Left colon (tissue), 2 donors: ENCODE measurements at regions not wholly inside any gene's neighbourhood (a gene's known extent, or its start where the extent isn't known, plus 50 kb on each side); places are given as distances from the start of the nearest gene placed in this dataset.
A peak's percentile ranks its signal among the peaks of the same experiment; 100 is the strongest.

ENCODE experiments used
- ATAC-seq: fragments of 200-7000 bp; cut with Tn5 transposase; one replicate; pipeline ENCODE4 v1.9.1; 2020; ENCODE audit warnings: mild to moderate bottlenecking, moderate library complexity
- DNase-seq, 2 donors: peaks; one replicate each; pipeline ENCODE4 v3.0.0-alpha.2; 2020
- intact Hi-C, 2 donors: fragments of 100-400 bp; cut with DNase I in 1 of 2; cut with micrococcal nuclease in 1 of 2; formaldehyde crosslinking; loops; one replicate each; pipeline versions ENCODE4 v1.11.2 to v1.14.0; 2022; cut with DNase I, micrococcal nuclease
- donor health status: DM: no; HTN: no; CAD: no.
- donor health status: DM: yes; HTN: yes; CAD: no.

GRCh38 chr19:30718707-30719106 lies 346.5 kb downstream of the ZNF536 start:
- ATAC-seq (peak; percentile 42), DNase-seq (no peak)
- intact Hi-C loops: no loop called here

- ATAC-seq (no peak), DNase-seq (no peak)
- intact Hi-C loops: no loop called here
Measured at GRCh38 chr19:30718014-30718413, 345.8 kb downstream of the ZNF536 start.

GRCh38 chr19:30717381-30717780 lies 345.2 kb downstream of the ZNF536 start:
- intact Hi-C loops: no loop called here
- ATAC-seq: no peak
- DNase-seq: no peak

GRCh38 chr19:30712431-30713337 lies 340.5 kb downstream of the ZNF536 start:
- intact Hi-C loops: no loop called here

GRCh38 chr19:30711826-30712225 lies 339.6 kb downstream of the ZNF536 start:
- no peak for DNase-seq
- intact Hi-C loops: no loop called here
- no peak for ATAC-seq

More at GRCh38 chr19:30712431-30713337, 340.5 kb downstream of the ZNF536 start:
- ATAC-seq: no peak
- no peak for DNase-seq

GRCh38 chr19:30711296-30711695 lies 339.1 kb downstream of the ZNF536 start:
- intact Hi-C loops: no loop called here
- ATAC-seq (no peak), DNase-seq (no peak)

- intact Hi-C loops: no loop called here
- no peak for ATAC-seq
Measured at GRCh38 chr19:30710721-30711120, 338.5 kb downstream of the ZNF536 start.

GRCh38 chr19:30708416-30709178 lies 336.4 kb downstream of the ZNF536 start:
- no peak for ATAC-seq
- intact Hi-C loops: no loop called here
- no peak for DNase-seq

More at GRCh38 chr19:30710721-30711120, 338.5 kb downstream of the ZNF536 start:
- DNase-seq: no peak

GRCh38 chr19:30704771-30705330 lies 332.7 kb downstream of the ZNF536 start:
- DNase-seq: no peak
- intact Hi-C loops: no loop called here
- ATAC-seq: no peak

GRCh38 chr19:30703645-30704044 lies 331.5 kb downstream of the ZNF536 start:
- ATAC-seq: no peak
- DNase-seq: no peak
- intact Hi-C loops: no loop called here

- DNase-seq: no peak
- no peak for ATAC-seq
- intact Hi-C loops: no loop called here
Measured at GRCh38 chr19:30701178-30701577, 329.0 kb downstream of the ZNF536 start.

- DNase-seq (no peak), ATAC-seq (no peak)
- intact Hi-C loops: no loop called here
Measured at GRCh38 chr19:30699871-30700280, 327.7 kb downstream of the ZNF536 start.

GRCh38 chr19:30696514-30696913 lies 324.3 kb downstream of the ZNF536 start:
- ATAC-seq: no peak
- peak in 1 of 2 donors; percentile 11 for DNase-seq
- intact Hi-C loops: no loop called here

GRCh38 chr19:30695171-30695875 lies 323.1 kb downstream of the ZNF536 start:
- DNase-seq (no peak), ATAC-seq (no peak)
- intact Hi-C loops: no loop called here

- intact Hi-C loops: no loop called here
- ATAC-seq (no peak), DNase-seq (no peak)
Measured at GRCh38 chr19:30694156-30694755, 322.1 kb downstream of the ZNF536 start.

- no peak for ATAC-seq
- intact Hi-C loops: no loop called here
- DNase-seq: no peak
Measured at GRCh38 chr19:30692879-30693503, 320.8 kb downstream of the ZNF536 start.

GRCh38 chr19:30692181-30692811 lies 320.1 kb downstream of the ZNF536 start:
- ATAC-seq (no peak), DNase-seq (no peak)
- intact Hi-C loops: no loop called here

GRCh38 chr19:30691819-30692166 lies 319.6 kb downstream of the ZNF536 start:
- ATAC-seq (no peak), DNase-seq (no peak)
- intact Hi-C loops: no loop called here
